GM21526 (cell line): ENCODE measurements at regions not wholly inside any gene's neighbourhood (a gene's known extent, or its start where the extent isn't known, plus 50 kb on each side); places are given as distances from the start of the nearest gene placed in this dataset.

Experiments
- ATAC-seq: cut with Tn5 transposase; IDR thresholded peaks from one replicate; pipeline ENCODE4 v1.9.1; 2021; ENCODE audit warnings: moderate library complexity; ENCODE audit not compliant: unreplicated experiment, low FRiP score

- ATAC-seq, result no peak
Observed at GRCh38 chr2:65495251-65495877, 63.0 kb upstream of the SPRED2 start.

GRCh38 chr2:65494078-65494477, 61.7 kb upstream of the SPRED2 start:
- ATAC-seq, result no peak

- no peak for ATAC-seq
Observed at GRCh38 chr2:65491381-65491905, 59.0 kb upstream of the SPRED2 start.

GRCh38 chr2:65490222-65490621, 57.8 kb upstream of the SPRED2 start:
- ATAC-seq, result no peak

GRCh38 chr2:65489269-65489668, 56.9 kb upstream of the SPRED2 start:
- no peak for ATAC-seq

GRCh38 chr2:65488527-65488926, 56.1 kb upstream of the SPRED2 start:
- ATAC-seq, result no peak

GRCh38 chr2:65487404-65487803, 55.0 kb upstream of the SPRED2 start:
- no peak for ATAC-seq

- no peak for ATAC-seq
Observed at GRCh38 chr2:65486802-65487201, 54.4 kb upstream of the SPRED2 start.

- no peak for ATAC-seq
Observed at GRCh38 chr2:65486282-65486681, 53.9 kb upstream of the SPRED2 start.

- ATAC-seq, result no peak
Observed at GRCh38 chr2:65485839-65486238, 53.4 kb upstream of the SPRED2 start.

GRCh38 chr2:65483763-65484162, 51.4 kb upstream of the SPRED2 start:
- ATAC-seq, result no peak

GRCh38 chr2:65482971-65483370, 50.6 kb upstream of the SPRED2 start:
- ATAC-seq, result no peak
